ENCODE measurements at regions not wholly inside any gene's neighbourhood (a gene's known extent, or its start where the extent isn't known, plus 50 kb on each side); places are given as distances from the start of the nearest gene placed in this dataset.
"Not testable (repeated sequence)": the region's sequence is repeated elsewhere in the genome, so short reads cannot be mapped to it uniquely, and the experiment has no call there.

- Mint-ChIP-seq H3K9me3 (no peaks in the 10 kb centered on the region; the same call in 1 of the 2 replicates), H3K4me3 (no peak overlapping the region), H3K27me3 (ENCODE audit: insufficient read depth) (no peaks in the 10 kb centered on the region), H3K36me3 (ENCODE audit: low read depth) (no peaks in the 10 kb centered on the region), H3K4me1 (ENCODE audit: low read depth) (no peaks in the 10 kb centered on the region), H3K27ac (no peak overlapping the region)
- DNase-seq, result no peak
- no peak for TF ChIP-seq CTCF (IDR thresholded peaks at IDR 0.05)
Measured at GRCh38 chr9:1880038-1880565, 135.0 kb upstream of the SMARCA2 start.

GRCh38 chr9:1881708-1882295 lies 133.3 kb upstream of the SMARCA2 start:
- Mint-ChIP-seq H3K27me3 (ENCODE audit: insufficient read depth) (no peaks in the 10 kb centered on the region), H3K4me1 (ENCODE audit: low read depth) (no peaks in the 10 kb centered on the region), H3K27ac (no peak overlapping the region)

GRCh38 chr9:1882711-1883403 lies 132.3 kb upstream of the SMARCA2 start:
- Mint-ChIP-seq H3K4me1 (ENCODE audit: low read depth) (no peaks in the 10 kb centered on the region), H3K9me3 (no peaks in the 10 kb centered on the region; the same call in 1 of the 2 replicates), H3K27ac (no peak overlapping the region), H3K4me3 (no peak overlapping the region), H3K27me3 (ENCODE audit: insufficient read depth) (no peaks in the 10 kb centered on the region), H3K36me3 (ENCODE audit: low read depth) (no peaks in the 10 kb centered on the region)
- no peak for TF ChIP-seq CTCF (IDR thresholded peaks at IDR 0.05)
- DNase-seq, result no peak

More at GRCh38 chr9:1881708-1882295, 133.3 kb upstream of the SMARCA2 start:
- no peaks in the 10 kb centered on the region; the same call in 1 of the 2 replicates for H3K9me3 Mint-ChIP-seq
- no peak for DNase-seq
- H3K4me3 Mint-ChIP-seq, result no peak overlapping the region
- no peak for TF ChIP-seq CTCF (IDR thresholded peaks at IDR 0.05)
- no peaks in the 10 kb centered on the region for H3K36me3 Mint-ChIP-seq (ENCODE audit: low read depth)

- H3K27me3 Mint-ChIP-seq (ENCODE audit: insufficient read depth), result no peaks in the 10 kb centered on the region
- no peak overlapping the region for H3K4me3 Mint-ChIP-seq
Measured at GRCh38 chr9:1890201-1890600, 124.9 kb upstream of the SMARCA2 start.

GRCh38 chr9:1890816-1891215 lies 124.3 kb upstream of the SMARCA2 start:
- no peak overlapping the region for H3K27ac Mint-ChIP-seq
- peaks cover 4% of the 10 kb centered on the region; the same call in 1 of the 2 replicates for H3K9me3 Mint-ChIP-seq
- H3K27me3 Mint-ChIP-seq (ENCODE audit: insufficient read depth), result no peaks in the 10 kb centered on the region
- H3K36me3 Mint-ChIP-seq (ENCODE audit: low read depth), result no peaks in the 10 kb centered on the region
- no peaks in the 10 kb centered on the region for H3K4me1 Mint-ChIP-seq (ENCODE audit: low read depth)
- TF ChIP-seq CTCF (IDR thresholded peaks at IDR 0.05), result no peak
- no peak overlapping the region for H3K4me3 Mint-ChIP-seq
- no peak for DNase-seq

More at GRCh38 chr9:1890201-1890600, 124.9 kb upstream of the SMARCA2 start:
- TF ChIP-seq CTCF (IDR thresholded peaks at IDR 0.05), result no peak
- no peak for DNase-seq
- Mint-ChIP-seq H3K36me3 (ENCODE audit: low read depth) (no peaks in the 10 kb centered on the region), H3K27ac (no peak overlapping the region), H3K4me1 (ENCODE audit: low read depth) (no peaks in the 10 kb centered on the region), H3K9me3 (peaks cover 2% of the 10 kb centered on the region; the same call in 1 of the 2 replicates)

- not testable (repeated sequence) for H3K27ac Mint-ChIP-seq; H3K36me3 Mint-ChIP-seq (ENCODE audit: low read depth); H3K4me3 Mint-ChIP-seq; DNase-seq; H3K27me3 Mint-ChIP-seq (ENCODE audit: insufficient read depth); H3K4me1 Mint-ChIP-seq (ENCODE audit: low read depth)
- H3K9me3 Mint-ChIP-seq, result peaks cover 34% of the 10 kb centered on the region
Measured at GRCh38 chr9:1903080-1903704, 112.0 kb upstream of the SMARCA2 start.
